B cell (primary cell): ENCODE measurements at regions not wholly inside any gene's neighbourhood (a gene's known extent, or its start where the extent isn't known, plus 50 kb on each side); places are given as distances from the start of the nearest gene placed in this dataset.

ENCODE experiments used
- ATAC-seq: fragments of 200-7000 bp; cut with Tn5 transposase; one replicate; pipeline ENCODE4 v1.10.0; 2021; ENCODE audit warnings: low read depth, mild to moderate bottlenecking, moderate number of reproducible peaks, moderate library complexity
- CTCF ChIA-PET: fragments of 350-600 bp; sonication (Branson Sonifier 250); formaldehyde crosslinking; loops from one replicate; lab custom pipeline; 2021; ENCODE audit warnings: antibody characterized with exemption, inconsistent platforms; lab: Charles Lee
- POLR2A ChIA-PET: fragments of 350-600 bp; sonication (Branson Sonifier 250); formaldehyde crosslinking; loops from one replicate; lab custom pipeline; 2021; ENCODE audit warnings: antibody characterized with exemption; lab: Charles Lee
- DNase-seq: peaks from one replicate; pipeline ENCODE4 v3.0.0; 2013
- H2AFZ ChIP-seq: 2 replicates; pipeline ENCODE4 v1.6.1; 2012; ENCODE audit warnings: mild to moderate bottlenecking, low read depth, low read length; ENCODE audit not compliant: insufficient read depth, poor library complexity, severe bottlenecking
- H3K27ac ChIP-seq, 2 donors: 1 replicate in 1 of 2; 2 replicates in 1 of 2; pipeline ENCODE4 v1.5.1; 2012 to 2013; ENCODE audit warnings: low read length in 2 of 2, mild to moderate bottlenecking in 2 of 2, moderate library complexity in 1 of 2
- H3K27me3 ChIP-seq, 4 experiments: fragments of 200-600 bp in 1 of 4; sonication (generic) in 1 of 4; replicated peaks in 1 of 4; 1 replicate in 2 of 4; 2 replicates in 2 of 4; pipeline versions ENCODE4 v1.6.1 to v1.7.0; 2013 to 2016; ENCODE audit warnings: low read length in 3 of 4, mild to moderate bottlenecking in 2 of 4, mixed read lengths in 1 of 4, moderate library complexity in 1 of 4; ENCODE audit not compliant: insufficient read depth in 4 of 4, control insufficient read depth in 3 of 4; ENCODE audit errors: control extremely low read depth in 1 of 4
- H3K36me3 ChIP-seq, 2 experiments: replicated peaks in 1 of 2; 1 replicate in 1 of 2; 2 replicates in 1 of 2; pipeline versions ENCODE4 v1.6.1 to v1.7.1; 2013; ENCODE audit warnings: low read length in 1 of 2; ENCODE audit not compliant: insufficient read depth in 2 of 2, control insufficient read depth in 1 of 2; ENCODE audit errors: control extremely low read depth in 1 of 2, extremely low read depth in 1 of 2
- H3K4me1 ChIP-seq, 2 donors: fragments of 200-600 bp in 1 of 2; sonication (generic) in 1 of 2; 1 replicate in 1 of 2; 2 replicates in 1 of 2; pipeline versions ENCODE4 v1.5.1 to v1.6.1; 2013 to 2017; ENCODE audit warnings: low read length in 2 of 2; ENCODE audit not compliant: control insufficient read depth in 2 of 2, insufficient read depth in 2 of 2
- H3K4me2 ChIP-seq: replicated peaks from 2 replicates; pipeline ENCODE3; 2012; ENCODE audit warnings: mild to moderate bottlenecking, low read depth, low read length; ENCODE audit not compliant: poor library complexity, severe bottlenecking
- H3K4me3 ChIP-seq, 5 experiments: fragments of 200-600 bp in 1 of 5; sonication (generic) in 1 of 5; 1 replicate in 3 of 5; 2 replicates in 2 of 5; pipeline versions ENCODE4 v1.5.1 to v1.7.0; 2011 to 2016; ENCODE audit warnings: low read length in 4 of 5, mild to moderate bottlenecking in 4 of 5, low read depth in 2 of 5, control low read depth in 1 of 5, moderate library complexity in 1 of 5; ENCODE audit not compliant: insufficient read depth in 1 of 5; ENCODE audit errors: control extremely low read depth in 1 of 5, extremely low read depth in 1 of 5
- H3K79me2 ChIP-seq: fragments of 200-600 bp; sonication (generic); one replicate; pipeline ENCODE4 v1.6.0; 2016; ENCODE audit warnings: low read length; ENCODE audit not compliant: control insufficient read depth, insufficient read depth
- H3K9ac ChIP-seq: fragments of 200-600 bp; sonication (generic); 2 replicates; pipeline ENCODE4 v1.6.1; 2017; ENCODE audit warnings: mild to moderate bottlenecking, low read length, moderate library complexity
- H3K9me3 ChIP-seq, 3 donors: one replicate each; pipeline versions ENCODE4 v1.6.1 to v1.7.1; 2013; ENCODE audit warnings: low read length in 2 of 3; ENCODE audit not compliant: control insufficient read depth in 2 of 3, insufficient read depth in 1 of 3; ENCODE audit errors: control extremely low read depth in 1 of 3
- H4K20me1 ChIP-seq: 2 replicates; pipeline ENCODE4 v1.6.0; 2012; ENCODE audit warnings: mild to moderate bottlenecking, low read length; ENCODE audit not compliant: insufficient read depth, control insufficient read depth, poor library complexity, severe bottlenecking
- H3K27ac Mint-ChIP-seq: one replicate; pipeline ENCODE4 v1.8.0; 2021; ENCODE audit warnings: mixed read lengths
- H3K27me3 Mint-ChIP-seq: one replicate; pipeline ENCODE4 v1.8.0; 2021; ENCODE audit warnings: mixed read lengths
- H3K4me1 Mint-ChIP-seq: one replicate; pipeline ENCODE4 v1.8.0; 2021; ENCODE audit warnings: mixed read lengths
- H3K4me3 Mint-ChIP-seq: one replicate; pipeline ENCODE4 v1.8.0; 2021; ENCODE audit warnings: mixed read lengths
- H3K9me3 Mint-ChIP-seq: one replicate; pipeline ENCODE4 v1.8.0; 2022; ENCODE audit warnings: mixed read lengths; ENCODE audit not compliant: insufficient read depth
- CTCF ChIP-seq: fragments of 200-600 bp; IDR thresholded peaks from one replicate; pipeline ENCODE4 v1.8.0; 2022; ENCODE audit warnings: antibody characterized with exemption, mild to moderate bottlenecking
- EZH2 ChIP-seq: IDR thresholded peaks from 2 replicates; pipeline ENCODE4 v1.6.1; 2012; ENCODE audit warnings: borderline replicate concordance, low read depth, mild to moderate bottlenecking, moderate library complexity, low read length; ENCODE audit not compliant: insufficient read depth, poor library complexity, severe bottlenecking
- WGBS: methylation state at CpG from one replicate; pipeline ENCODE4 v1.1.5; 2013; ENCODE audit warnings: missing lambda C conversion rate; ENCODE audit not compliant: insufficient coverage; 5-methylcytosine and 5-hydroxymethylcytosine counted together
- intact Hi-C: fragments of 100-400 bp; cut with micrococcal nuclease; formaldehyde crosslinking; loops from one replicate; pipeline ENCODE4 v1.10.0; 2022

GRCh38 chr6:19638931-19639330 lies 198.2 kb upstream of the ID4 start:
- Histone ChIP-seq H3K27ac (no peak overlapping the region), H3K79me2 (no peaks in the 10 kb centered on the region), H3K4me2 (no peak overlapping the region), H3K4me3 (no peak overlapping the region), H3K36me3 (no peaks in the 10 kb centered on the region), H3K9ac (no peak overlapping the region), H4K20me1 (no peaks in the 10 kb centered on the region), H3K4me1 (no peaks in the 10 kb centered on the region), H3K9me3 (peaks cover 0 to 4% (median 0%) of the 10 kb centered on the region in 3 donors), H2AFZ (no peak overlapping the region), H3K27me3 (no peaks in the 10 kb centered on the region)
- H3K9me3 Mint-ChIP-seq = no peaks in the 10 kb centered on the region
- intact Hi-C loops = no loop called here
- H3K4me3 Mint-ChIP-seq = no peak overlapping the region
- DNase-seq (no peak), ATAC-seq (no peak)
- no peaks in the 10 kb centered on the region for H3K4me1 Mint-ChIP-seq
- WGBS = 89% methylated on average over 8 of the region's 9 CpGs
- no peak overlapping the region for H3K27ac Mint-ChIP-seq
- ChIA-PET POLR2A (no interaction called here), CTCF (no interaction called here)
- H3K27me3 Mint-ChIP-seq = no peaks in the 10 kb centered on the region
- no peak for TF ChIP-seq EZH2

- CTCF ChIA-PET = no interaction called here
- H3K4me3 Mint-ChIP-seq = no peak overlapping the region
- no peaks in the 10 kb centered on the region for H3K9me3 Mint-ChIP-seq
Measured at GRCh38 chr6:19643287-19643686, 193.9 kb upstream of the ID4 start.

More at GRCh38 chr6:19643287-19643686, 193.9 kb upstream of the ID4 start:
- no peaks in the 10 kb centered on the region for H3K27me3 Mint-ChIP-seq
- Histone ChIP-seq H3K27me3 (no peaks in the 10 kb centered on the region), H3K4me3 (no peak overlapping the region), H4K20me1 (no peaks in the 10 kb centered on the region), H3K4me1 (no peaks in the 10 kb centered on the region), H2AFZ (no peak overlapping the region), H3K4me2 (no peak overlapping the region), H3K27ac (no peak overlapping the region), H3K79me2 (no peaks in the 10 kb centered on the region), H3K9ac (no peak overlapping the region), H3K36me3 (no peaks in the 10 kb centered on the region), H3K9me3 (peaks cover 0 to 4% (median 0%) of the 10 kb centered on the region in 3 donors)
- DNase-seq (no peak), ATAC-seq (no peak)
- H3K4me1 Mint-ChIP-seq = no peaks in the 10 kb centered on the region
- POLR2A ChIA-PET = no interaction called here
- intact Hi-C loops = no loop called here
- no peak overlapping the region for H3K27ac Mint-ChIP-seq
- TF ChIP-seq CTCF (no peak), EZH2 (no peak)
- no CpG with 5 or more reads among the region's 2 CpGs for WGBS
